Mesodermal cell (in vitro differentiated cells): ENCODE measurements at regions not wholly inside any gene's neighbourhood (a gene's known extent, or its start where the extent isn't known, plus 50 kb on each side); places are given as distances from the start of the nearest gene placed in this dataset.

Source experiments
- H3K27ac ChIP-seq: 2 replicates; pipeline ENCODE4 v1.7.0; 2013; ENCODE audit warnings: mild to moderate bottlenecking, low read depth, low read length, moderate library complexity; ENCODE audit not compliant: severe bottlenecking
- H3K36me3 ChIP-seq: 2 replicates; pipeline ENCODE4 v1.7.1; 2013; ENCODE audit warnings: mild to moderate bottlenecking, low read length, moderate library complexity; ENCODE audit not compliant: control insufficient read depth, insufficient read depth
- H3K4me1 ChIP-seq: one replicate; pipeline ENCODE4 v1.7.1; 2013; ENCODE audit warnings: mild to moderate bottlenecking, low read length; ENCODE audit not compliant: insufficient read depth, control insufficient read depth, poor library complexity, severe bottlenecking
- H3K4me3 ChIP-seq: 2 replicates; pipeline ENCODE4 v1.7.0; 2013; ENCODE audit warnings: low read length, control low read depth, mild to moderate bottlenecking; ENCODE audit not compliant: insufficient read depth, poor library complexity, severe bottlenecking; ENCODE audit errors: extremely low read depth
- H3K9me3 ChIP-seq: 2 replicates; pipeline ENCODE4 v1.7.1; 2013; ENCODE audit warnings: mild to moderate bottlenecking, low read length, moderate library complexity; ENCODE audit not compliant: control insufficient read depth
- WGBS, 2 experiments: methylation state at CpG; one replicate each; pipeline ENCODE4 v1.1.5; 2013; ENCODE audit warnings: missing lambda C conversion rate in 2 of 2; ENCODE audit not compliant: insufficient coverage in 2 of 2; 5-methylcytosine and 5-hydroxymethylcytosine counted together

DNA sequence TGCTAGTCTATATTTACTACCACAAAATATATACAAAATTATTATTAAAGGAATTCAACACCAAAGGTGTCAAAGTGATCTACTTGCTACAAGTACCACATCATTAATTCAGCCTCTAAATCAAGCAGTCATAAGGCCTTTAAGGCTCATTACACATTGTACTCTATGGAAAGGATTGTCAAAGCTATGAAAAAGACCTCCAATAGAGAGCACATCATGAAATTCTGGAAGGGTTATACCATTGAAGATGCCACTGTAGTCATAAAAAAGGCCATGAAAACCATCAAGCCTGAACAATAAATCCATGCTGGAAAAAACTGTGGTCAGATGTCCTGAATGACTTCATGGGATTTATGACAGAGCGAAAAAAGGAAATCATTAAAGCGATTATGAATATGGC lies 708.0 kb upstream of the FAM174A start:
- Histone ChIP-seq H3K36me3 (no peaks in the 10 kb centered on the region), H3K4me3 (no peak overlapping the region), H3K27ac (no peak overlapping the region), H3K4me1 (no peaks in the 10 kb centered on the region), H3K9me3 (no peaks in the 10 kb centered on the region)
- WGBS, 2 experiments = 100% methylated on average over 2 of the region's 2 CpGs; no CpG with 5 or more reads in 1 of the 2 experiments

DNA sequence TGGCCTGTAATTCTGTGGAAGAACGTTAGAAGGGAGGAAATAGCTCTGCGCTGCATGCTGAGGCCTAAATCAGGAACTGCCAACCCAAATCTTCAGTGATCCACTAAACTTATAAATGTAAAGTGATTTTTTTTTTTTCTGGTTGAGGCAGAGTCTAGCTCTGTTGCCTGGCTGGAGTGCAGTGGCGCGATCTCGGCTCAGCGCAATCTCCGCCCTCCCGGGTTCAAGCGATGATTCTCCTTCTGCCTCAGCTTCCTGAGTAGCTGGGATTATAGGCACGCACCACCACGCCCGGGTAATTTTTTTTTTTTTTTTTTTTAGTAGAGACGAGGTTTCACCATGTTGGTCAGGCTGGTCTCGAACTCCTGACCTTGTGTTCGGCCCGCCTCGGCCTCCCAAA lies 717.4 kb upstream of the FAM174A start:
- Histone ChIP-seq H3K9me3 (no peaks in the 10 kb centered on the region), H3K36me3 (no peaks in the 10 kb centered on the region), H3K4me3 (no peak overlapping the region), H3K27ac (no peak overlapping the region), H3K4me1 (no peaks in the 10 kb centered on the region)
- 93 to 98% methylated on average over 8 to 9 of the region's 17 CpGs for WGBS, 2 experiments

- Histone ChIP-seq H3K27ac (no peak overlapping the region), H3K36me3 (no peaks in the 10 kb centered on the region), H3K4me1 (no peaks in the 10 kb centered on the region), H3K4me3 (no peak overlapping the region), H3K9me3 (no peaks in the 10 kb centered on the region)
- 75% methylated on average over 2 of the region's 3 CpGs; no CpG with 5 or more reads in 1 of the 2 experiments for WGBS, 2 experiments
These were observed 720.7 kb upstream of the FAM174A start for GRCh38 chr5:99814321-99815063.

DNA sequence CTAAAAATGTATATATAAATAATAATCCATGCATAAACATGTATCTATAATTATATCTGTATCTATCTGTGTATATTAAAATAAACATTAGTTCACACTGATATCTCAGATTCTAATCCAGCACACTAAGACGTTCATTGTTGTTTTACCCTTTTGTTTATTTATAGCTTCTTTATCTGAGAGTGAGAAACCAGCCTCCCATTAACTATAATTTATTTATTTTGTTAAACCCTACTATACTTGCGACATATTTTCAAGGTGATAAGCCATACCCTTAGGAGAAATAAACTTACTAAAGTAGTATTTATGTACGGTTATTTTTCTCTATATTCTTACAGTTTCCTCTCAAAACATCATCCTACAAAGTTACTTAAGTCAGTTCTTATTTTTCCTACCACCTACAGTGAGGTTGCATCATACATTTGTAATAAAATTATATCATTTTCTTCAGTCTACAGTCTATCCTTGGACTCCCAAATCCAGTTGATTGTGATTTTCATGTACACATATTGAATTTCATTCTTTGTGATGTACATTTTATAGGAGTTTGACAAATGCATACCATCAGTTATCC lies 726.4 kb upstream of the FAM174A start:
- Histone ChIP-seq H3K27ac (no peak overlapping the region), H3K36me3 (no peaks in the 10 kb centered on the region), H3K9me3 (no peaks in the 10 kb centered on the region), H3K4me1 (no peaks in the 10 kb centered on the region), H3K4me3 (no peak overlapping the region)
- no CpG with 5 or more reads among the region's 3 CpGs for WGBS, 2 experiments

DNA sequence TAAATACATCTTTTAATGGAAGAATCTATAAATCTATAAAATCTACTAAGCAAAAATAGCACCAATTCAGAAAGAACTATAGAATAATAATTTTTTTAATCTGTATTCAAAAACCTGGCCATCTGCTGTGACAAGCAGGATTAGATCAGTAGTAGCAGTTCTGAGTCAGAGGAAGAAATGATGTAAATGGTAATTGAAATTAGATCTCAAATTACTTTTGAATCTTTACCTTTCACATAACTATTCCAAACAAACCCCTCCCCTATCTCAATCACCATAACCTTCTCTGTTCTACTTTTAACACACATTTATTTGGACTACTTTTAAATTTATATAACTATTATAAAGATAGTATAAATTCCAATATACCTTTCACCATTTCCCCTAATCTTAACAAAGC lies 727.8 kb upstream of the FAM174A start:
- Histone ChIP-seq H3K36me3 (no peaks in the 10 kb centered on the region), H3K27ac (no peak overlapping the region), H3K4me1 (no peaks in the 10 kb centered on the region), H3K9me3 (no peaks in the 10 kb centered on the region), H3K4me3 (no peak overlapping the region)

DNA sequence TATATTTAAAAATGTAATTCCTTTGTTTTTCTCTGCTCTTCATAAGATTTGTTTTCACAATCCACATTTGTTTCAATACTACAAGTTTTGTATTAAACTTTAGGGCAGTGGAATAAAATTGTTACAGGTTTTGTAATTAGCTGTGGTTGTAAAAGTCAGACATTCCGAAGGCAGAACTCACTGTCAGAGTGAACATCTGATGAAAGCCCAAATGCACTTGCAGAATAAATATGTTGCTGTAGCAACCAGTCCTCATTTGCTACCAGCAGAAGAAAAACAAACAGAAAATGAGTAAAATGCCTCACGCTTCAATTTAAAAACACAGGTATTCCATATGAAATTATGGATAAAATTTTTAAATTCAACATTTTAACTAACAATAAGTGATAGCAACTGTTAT lies 740.1 kb upstream of the FAM174A start:
- H3K27ac ChIP-seq = no peak overlapping the region
- no peaks in the 10 kb centered on the region for H3K36me3 ChIP-seq
- 80% methylated on average over 1 of the region's 2 CpGs; no CpG with 5 or more reads in 1 of the 2 experiments for WGBS, 2 experiments
- no peak overlapping the region for H3K4me3 ChIP-seq
- H3K9me3 ChIP-seq = no peaks in the 10 kb centered on the region
- no peaks in the 10 kb centered on the region for H3K4me1 ChIP-seq

- Histone ChIP-seq H3K27ac (no peak overlapping the region), H3K9me3 (no peaks in the 10 kb centered on the region), H3K36me3 (no peaks in the 10 kb centered on the region), H3K4me1 (no peaks in the 10 kb centered on the region), H3K4me3 (no peak overlapping the region)
- no CpG with 5 or more reads among the region's 2 CpGs for WGBS, 2 experiments
These were observed 746.7 kb upstream of the FAM174A start for GRCh38 chr5:99788482-99788881.

DNA sequence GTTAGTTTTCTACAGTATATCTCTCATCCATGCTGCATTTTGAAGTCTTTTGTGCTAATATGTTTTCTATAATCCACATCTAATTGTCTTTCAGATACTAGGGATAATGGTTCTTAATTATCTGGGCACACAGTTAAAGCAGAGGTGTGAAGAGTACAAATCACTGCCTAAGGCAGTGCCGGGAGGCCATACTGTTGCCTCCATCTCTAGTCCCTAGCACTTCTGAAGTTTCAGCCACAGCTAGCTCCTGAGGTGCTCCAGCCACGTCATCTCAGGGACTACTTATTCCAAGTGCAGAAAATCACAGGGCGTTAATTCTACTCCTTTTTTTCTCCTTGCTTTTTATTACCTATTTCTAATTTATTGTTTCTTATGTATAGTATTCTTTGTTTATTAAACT lies 760.0 kb upstream of the FAM174A start:
- WGBS, 2 experiments = 79 to 100% methylated on average over 1 to 2 of the region's 3 CpGs
- Histone ChIP-seq H3K4me3 (no peak overlapping the region), H3K27ac (no peak overlapping the region), H3K9me3 (no peaks in the 10 kb centered on the region), H3K36me3 (no peaks in the 10 kb centered on the region), H3K4me1 (peaks cover 5% of the 10 kb centered on the region)

DNA sequence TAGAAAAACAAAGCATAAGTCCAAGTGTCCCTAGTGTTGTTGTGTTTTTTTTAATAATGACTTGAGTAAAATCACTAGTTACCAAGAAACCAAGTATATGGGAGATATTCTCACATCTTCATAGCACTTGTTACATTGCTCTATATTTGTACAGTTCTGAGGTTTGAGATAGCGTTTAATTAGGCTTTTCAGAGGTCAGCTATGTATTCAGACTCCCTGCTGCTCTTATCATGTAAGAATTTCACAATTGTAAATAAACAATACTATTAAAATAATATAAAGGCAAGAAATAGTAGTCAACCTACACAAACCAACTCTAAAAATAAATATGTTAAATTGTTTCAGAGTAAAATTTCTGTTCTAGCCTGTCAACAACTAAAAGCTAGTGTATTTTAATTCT lies 761.9 kb upstream of the FAM174A start:
- Histone ChIP-seq H3K36me3 (no peaks in the 10 kb centered on the region), H3K27ac (no peak overlapping the region), H3K4me3 (no peak overlapping the region), H3K4me1 (peaks cover 5% of the 10 kb centered on the region), H3K9me3 (no peaks in the 10 kb centered on the region)
- no CpG with 5 or more reads among the region's 1 CpG for WGBS, 2 experiments

DNA sequence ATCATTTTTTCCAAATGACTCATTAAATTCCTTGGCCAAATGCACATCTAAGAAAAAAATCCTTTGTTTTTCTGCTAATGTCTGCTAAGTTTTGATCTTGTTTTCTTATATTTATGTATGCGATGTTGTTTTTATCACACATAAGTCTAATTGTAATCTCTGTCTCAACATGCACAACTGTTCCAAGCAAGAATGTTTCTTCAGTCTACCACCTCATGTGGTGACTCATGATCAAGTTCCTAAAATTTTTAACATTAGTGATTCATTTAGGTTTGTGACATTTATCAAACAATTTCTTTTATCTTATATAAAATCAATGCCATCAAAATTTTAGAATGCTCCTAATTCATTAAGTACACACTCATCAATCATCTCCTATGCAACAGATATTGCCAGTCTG lies 763.9 kb upstream of the FAM174A start:
- H3K4me3 ChIP-seq = no peak overlapping the region
- no peak overlapping the region for H3K27ac ChIP-seq
- WGBS, 2 experiments = no CpG with 5 or more reads among the region's 1 CpG
- H3K9me3 ChIP-seq = no peaks in the 10 kb centered on the region
- H3K4me1 ChIP-seq = peaks cover 5% of the 10 kb centered on the region
- no peaks in the 10 kb centered on the region for H3K36me3 ChIP-seq

GRCh38 chr5:99765011-99765410 lies 770.2 kb upstream of the FAM174A start:
- H3K27ac ChIP-seq = no peak overlapping the region
- no peak overlapping the region for H3K4me3 ChIP-seq
- H3K4me1 ChIP-seq = peaks cover 8% of the 10 kb centered on the region
- H3K9me3 ChIP-seq = no peaks in the 10 kb centered on the region
- 83% methylated on average over 1 of the region's 3 CpGs; no CpG with 5 or more reads in 1 of the 2 experiments for WGBS, 2 experiments
- H3K36me3 ChIP-seq = no peaks in the 10 kb centered on the region
